PC-3 (cell line): ENCODE measurements at regions not wholly inside any gene's neighbourhood (a gene's known extent, or its start where the extent isn't known, plus 50 kb on each side); places are given as distances from the start of the nearest gene placed in this dataset.

Experiments
- CTCF ChIP-seq: fragments of 300-600 bp; sonication (generic); conservative IDR thresholded peaks from 2 replicates; pipeline ENCODE4 v1.5.1; 2017; ENCODE audit warnings: antibody characterized with exemption, low read depth, mild to moderate bottlenecking, low read length
- EZH2 ChIP-seq: fragments of 300-600 bp; sonication (generic); IDR thresholded peaks from one replicate; pipeline ENCODE4 v1.6.1; 2017; ENCODE audit warnings: antibody characterized with exemption, mild to moderate bottlenecking, low read length; ENCODE audit not compliant: unreplicated experiment

GRCh38 chr2:100654611-100655010, 91.8 kb downstream of the PDCL3 start:
- no peak for TF ChIP-seq CTCF
- no peak for TF ChIP-seq EZH2
